ENCODE measurements at regions not wholly inside any gene's neighbourhood (a gene's known extent, or its start where the extent isn't known, plus 50 kb on each side); places are given as distances from the start of the nearest gene placed in this dataset.

DNA sequence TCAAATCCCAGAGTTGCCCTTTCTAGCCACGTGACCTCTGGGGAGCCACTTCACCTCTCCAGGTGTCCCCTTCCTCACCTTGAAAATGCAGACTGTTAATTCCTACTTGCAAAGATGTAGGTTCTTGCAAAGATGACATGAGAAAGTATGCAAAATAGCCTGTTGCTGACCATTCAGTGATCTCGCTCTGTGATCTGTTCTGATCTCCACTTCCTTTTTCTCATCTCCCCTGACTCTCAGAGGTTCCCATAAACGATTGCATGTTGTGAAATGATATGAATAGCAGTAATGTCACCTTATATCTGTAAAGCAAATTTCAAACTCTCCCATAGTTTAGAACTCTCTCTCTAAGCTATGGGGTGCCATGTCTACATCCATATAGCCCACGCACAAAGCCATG is 182.3 kb downstream of the TMEM132E start:
- Histone ChIP-seq H3K4me2 (ENCODE audit: insufficient read depth, insufficient read length, low read length) (no peak overlapping the region), H3K9ac (ENCODE audit: extremely low read depth, insufficient read length, low read length) (no peak overlapping the region), H2BK120ac (ENCODE audit: low read depth, low read length, poor library complexity, severe bottlenecking) (no peak overlapping the region), H3K14ac (ENCODE audit: insufficient read depth, low read length) (no peak overlapping the region), H3K27ac (ENCODE audit: insufficient read length, low read depth, low read length) (no peak overlapping the region), H4K8ac (replicated peaks; ENCODE audit: insufficient read length, low read depth, low read length) (no peak overlapping the region), H3K23me2 (ENCODE audit: insufficient read length, low read depth, low read length, poor library complexity, severe bottlenecking) (no peaks in the 10 kb centered on the region), H3K4ac (ENCODE audit: low read depth, low read length) (no peak overlapping the region), H3K4me1 (ENCODE audit: insufficient read depth, low read length) (peaks cover 5% of the 10 kb centered on the region; the same call in 1 of the 2 replicates), H2AFZ (ENCODE audit: low read length) (no peak overlapping the region), H4K91ac (ENCODE audit: insufficient read length, low read depth, low read length) (no peak overlapping the region), H2BK15ac (ENCODE audit: low read depth, low read length) (no peak overlapping the region), H2BK5ac (ENCODE audit: insufficient read length, low read length) (no peak overlapping the region), H2BK12ac (ENCODE audit: insufficient read length, low read depth, low read length) (no peak overlapping the region), H2AK5ac (ENCODE audit: insufficient read length, low read length) (no peak overlapping the region), H2BK20ac (ENCODE audit: low read depth, low read length, poor library complexity, severe bottlenecking) (no peak overlapping the region), H3K27me3 (ENCODE audit: insufficient read depth, low read length) (0 out of 2 replicates have a peak, but pooled peaks cover 2% of the 10 kb centered on the region), H3K79me1 (ENCODE audit: insufficient read depth, low read depth, low read length, poor library complexity, severe bottlenecking) (no peaks in the 10 kb centered on the region), H3K18ac (ENCODE audit: insufficient read length, low read depth, low read length) (no peak overlapping the region), H4K5ac (ENCODE audit: insufficient read length, low read depth, low read length) (no peak overlapping the region), H4K20me1 (ENCODE audit: control insufficient read depth, insufficient read depth, insufficient read length) (no peaks in the 10 kb centered on the region), H3K9me3 (ENCODE audit: control insufficient read depth, low read depth, low read length) (no peaks in the 10 kb centered on the region), H3K56ac (ENCODE audit: insufficient read length, low read depth, low read length) (no peak overlapping the region), H3T11ph (ENCODE audit: low read length) (no peak overlapping the region), H3K79me2 (ENCODE audit: insufficient read depth, low read length) (no peaks in the 10 kb centered on the region), H3K23ac (ENCODE audit: insufficient read length, low read depth, low read length) (no peak overlapping the region)
- H3K36me3 Mint-ChIP-seq (ENCODE audit: insufficient read depth in 1 of 3, low read depth in 3 of 3), result no peaks in the 10 kb centered on the region
- H3K4me3 Mint-ChIP-seq, result no peak overlapping the region
- H3K27me3 Mint-ChIP-seq (ENCODE audit: low read depth), result peaks cover 6% of the 10 kb centered on the region
- TF ChIP-seq, protein P1, sequence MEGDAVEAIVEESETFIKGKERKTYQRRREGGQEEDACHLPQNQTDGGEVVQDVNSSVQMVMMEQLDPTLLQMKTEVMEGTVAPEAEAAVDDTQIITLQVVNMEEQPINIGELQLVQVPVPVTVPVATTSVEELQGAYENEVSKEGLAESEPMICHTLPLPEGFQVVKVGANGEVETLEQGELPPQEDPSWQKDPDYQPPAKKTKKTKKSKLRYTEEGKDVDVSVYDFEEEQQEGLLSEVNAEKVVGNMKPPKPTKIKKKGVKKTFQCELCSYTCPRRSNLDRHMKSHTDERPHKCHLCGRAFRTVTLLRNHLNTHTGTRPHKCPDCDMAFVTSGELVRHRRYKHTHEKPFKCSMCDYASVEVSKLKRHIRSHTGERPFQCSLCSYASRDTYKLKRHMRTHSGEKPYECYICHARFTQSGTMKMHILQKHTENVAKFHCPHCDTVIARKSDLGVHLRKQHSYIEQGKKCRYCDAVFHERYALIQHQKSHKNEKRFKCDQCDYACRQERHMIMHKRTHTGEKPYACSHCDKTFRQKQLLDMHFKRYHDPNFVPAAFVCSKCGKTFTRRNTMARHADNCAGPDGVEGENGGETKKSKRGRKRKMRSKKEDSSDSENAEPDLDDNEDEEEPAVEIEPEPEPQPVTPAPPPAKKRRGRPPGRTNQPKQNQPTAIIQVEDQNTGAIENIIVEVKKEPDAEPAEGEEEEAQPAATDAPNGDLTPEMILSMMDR (conservative IDR thresholded peaks at IDR 0.05), result no peak
- H3K27ac Mint-ChIP-seq, result no peak overlapping the region; a peak in 1 of 7 replicates
- WGBS (ENCODE audit: extremely low coverage, insufficient read length, low lambda C conversion rate), result no CpG with 5 or more reads among the region's 4 CpGs
- H3K9me3 Mint-ChIP-seq, result no peaks in the 10 kb centered on the region
- peaks cover 20 to 39% of the 10 kb centered on the region in 2 experiments for H3K4me1 Mint-ChIP-seq
- DNase-seq, result peak; percentile 1

All from H9 (cell line).